HG02763 (cell line): ENCODE measurements at regions not wholly inside any gene's neighbourhood (a gene's known extent, or its start where the extent isn't known, plus 50 kb on each side); places are given as distances from the start of the nearest gene placed in this dataset.
"Not testable (repeated sequence)": the region's sequence is repeated elsewhere in the genome, so short reads cannot be mapped to it uniquely, and the experiment has no call there.

Experiments used
- ATAC-seq: cut with Tn5 transposase; IDR thresholded peaks from one replicate; pipeline ENCODE4 v1.9.1; 2021; ENCODE audit warnings: mild to moderate bottlenecking, moderate library complexity; ENCODE audit not compliant: unreplicated experiment

GRCh38 chr20:1757606-1758512 lies 100.3 kb upstream of the SIRPG start:
- ATAC-seq, result no peak

- no peak for ATAC-seq
These were observed 99.5 kb upstream of the SIRPG start for GRCh38 chr20:1757072-1757471.

- no peak for ATAC-seq
These were observed 97.2 kb upstream of the SIRPG start for GRCh38 chr20:1754749-1755148.

GRCh38 chr20:1754306-1754705 lies 96.7 kb upstream of the SIRPG start:
- no peak for ATAC-seq

GRCh38 chr20:1752045-1752444 lies 94.5 kb upstream of the SIRPG start:
- ATAC-seq, result no peak

GRCh38 chr20:1748777-1749176 lies 91.2 kb upstream of the SIRPG start:
- ATAC-seq, result no peak

GRCh38 chr20:1747953-1748577 lies 90.5 kb upstream of the SIRPG start:
- no peak for ATAC-seq

GRCh38 chr20:1742049-1742434 lies 84.5 kb upstream of the SIRPG start:
- ATAC-seq, result not testable (repeated sequence)

GRCh38 chr20:1741309-1742048 lies 83.9 kb upstream of the SIRPG start:
- no peak for ATAC-seq

GRCh38 chr20:1737134-1737533 lies 79.6 kb upstream of the SIRPG start:
- no peak for ATAC-seq

GRCh38 chr20:1735417-1736089 lies 78.0 kb upstream of the SIRPG start:
- ATAC-seq, result no peak

GRCh38 chr20:1734269-1734858 lies 76.8 kb upstream of the SIRPG start:
- no peak for ATAC-seq

- ATAC-seq, result not testable (repeated sequence)
These were observed 74.3 kb upstream of the SIRPG start for GRCh38 chr20:1731828-1732375.

- not testable (repeated sequence) for ATAC-seq
These were observed 73.6 kb upstream of the SIRPG start for GRCh38 chr20:1730981-1731711.

GRCh38 chr20:1727303-1727702 lies 69.7 kb upstream of the SIRPG start:
- not testable (repeated sequence) for ATAC-seq

- ATAC-seq, result no peak
These were observed 67.3 kb upstream of the SIRPG start for GRCh38 chr20:1724901-1725300.

- no peak for ATAC-seq
These were observed 65.0 kb upstream of the SIRPG start for GRCh38 chr20:1722513-1723050.

GRCh38 chr20:1721687-1722512 lies 64.3 kb upstream of the SIRPG start:
- peak; percentile 53 for ATAC-seq
